HG03460 (cell line): ENCODE measurements at regions not wholly inside any gene's neighbourhood (a gene's known extent, or its start where the extent isn't known, plus 50 kb on each side); places are given as distances from the start of the nearest gene placed in this dataset.

Experiments
- ATAC-seq: cut with Tn5 transposase; IDR thresholded peaks from one replicate; pipeline ENCODE4 v1.9.1; 2021; ENCODE audit not compliant: unreplicated experiment

DNA sequence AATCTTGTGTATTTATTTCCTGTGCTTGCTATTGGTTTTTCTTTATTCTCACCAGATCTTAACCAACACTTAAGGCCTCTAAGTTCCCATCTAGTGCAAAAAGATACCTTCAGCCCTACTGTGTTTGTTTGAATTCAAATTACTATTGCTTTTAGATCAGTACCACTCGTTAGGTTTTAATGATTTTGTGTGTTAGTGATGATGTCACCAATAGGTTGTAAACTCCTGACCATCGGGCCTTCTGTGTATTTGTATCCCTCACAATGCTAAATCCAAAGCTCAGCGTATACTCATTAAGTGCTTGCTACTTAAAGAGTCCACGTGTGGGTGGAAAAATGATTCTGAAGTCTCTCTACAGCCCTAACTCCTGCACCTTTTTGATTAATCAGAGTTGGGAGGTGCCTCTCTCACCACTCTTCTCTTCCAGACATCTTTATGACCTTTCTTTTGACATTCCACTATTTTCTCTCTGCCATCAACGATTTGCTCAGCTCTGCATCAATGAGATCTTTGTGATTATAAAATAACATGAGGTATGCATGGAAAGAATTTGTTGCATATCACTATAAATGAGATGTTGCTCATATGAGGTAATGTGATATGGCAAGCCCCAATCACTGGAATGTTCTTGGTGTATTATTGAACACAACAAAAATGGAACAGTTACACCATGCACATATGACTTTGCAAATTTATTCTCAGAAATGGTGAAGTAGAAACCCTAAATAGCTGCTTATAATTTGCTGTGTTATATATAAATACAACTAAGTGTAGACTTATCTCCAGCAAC lies 55.1 kb upstream of the LAMA2 start:
- ATAC-seq, result no peak

DNA sequence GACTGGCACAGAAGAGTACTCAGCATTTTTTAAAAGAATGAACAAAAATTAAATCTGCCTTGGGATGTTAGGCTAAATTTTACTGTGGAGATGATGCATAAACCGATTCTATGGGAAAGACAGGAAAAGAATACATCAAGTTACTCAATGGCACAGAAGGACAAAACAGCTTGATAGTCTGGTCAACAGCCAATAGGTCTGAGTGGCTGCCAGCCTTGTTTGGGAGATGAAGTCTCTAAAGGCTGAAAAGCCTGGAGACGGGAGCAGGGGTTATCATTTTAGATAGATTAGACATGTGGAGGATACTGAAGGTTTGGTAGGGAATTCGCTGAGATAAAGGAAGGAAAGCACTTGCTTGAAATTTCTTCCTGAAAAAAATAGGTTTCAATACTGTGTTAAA lies 56.3 kb upstream of the LAMA2 start:
- no peak for ATAC-seq

DNA sequence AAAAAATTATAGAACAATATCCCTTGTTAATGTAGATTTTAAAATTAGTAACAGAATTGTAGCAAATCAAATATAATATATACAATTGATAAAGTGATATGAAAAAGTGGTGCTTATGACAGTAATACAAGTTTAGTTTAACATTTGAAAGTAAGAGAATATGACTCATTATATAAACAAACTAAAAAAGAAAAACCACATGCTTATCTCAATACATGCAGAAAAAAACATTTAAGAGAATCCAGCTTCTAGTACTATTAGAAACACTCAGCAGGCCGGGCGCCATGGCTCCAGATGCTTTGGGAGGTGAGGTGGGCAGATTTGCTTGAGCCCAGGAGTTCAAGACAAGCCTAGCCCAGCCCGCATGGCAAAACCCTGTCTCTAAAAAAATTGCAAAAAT lies 60.7 kb upstream of the LAMA2 start:
- ATAC-seq, result no peak

DNA sequence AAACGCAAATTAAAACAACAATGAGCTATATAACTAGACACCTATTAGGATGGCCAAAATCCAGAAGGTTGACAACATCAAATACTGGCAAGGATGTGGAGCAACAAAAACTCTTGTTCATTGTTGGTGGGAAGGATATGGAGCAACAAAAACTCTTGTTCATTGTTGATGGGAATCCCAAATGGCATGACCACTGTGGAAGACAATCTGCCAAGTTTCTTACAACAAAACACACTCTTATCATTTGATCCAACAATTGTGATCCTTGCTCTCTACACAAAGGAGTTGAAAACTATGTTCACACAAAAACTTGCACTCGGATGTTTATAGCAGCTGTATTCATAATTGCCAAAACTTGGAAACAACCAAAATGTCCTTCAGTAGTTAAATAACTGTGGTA lies 61.8 kb upstream of the LAMA2 start:
- no peak for ATAC-seq

DNA sequence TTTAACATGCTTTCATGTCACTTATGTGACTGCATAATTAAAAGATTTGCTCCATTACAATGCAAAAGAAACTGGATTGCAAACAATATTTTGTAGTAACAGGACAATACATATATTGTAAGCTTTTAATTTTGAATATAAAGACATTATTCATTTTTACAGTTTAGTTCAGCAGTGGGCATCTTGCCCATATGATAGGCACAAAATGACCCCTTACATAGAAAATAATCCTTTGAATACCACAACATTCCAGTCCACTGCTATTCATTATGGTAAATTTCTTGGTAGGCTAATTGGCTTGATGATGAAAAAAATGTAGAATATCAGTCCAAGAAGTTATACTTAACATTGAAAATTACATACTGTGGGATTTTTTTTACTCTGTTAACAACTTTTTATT lies 74.1 kb upstream of the LAMA2 start:
- ATAC-seq, result no peak

DNA sequence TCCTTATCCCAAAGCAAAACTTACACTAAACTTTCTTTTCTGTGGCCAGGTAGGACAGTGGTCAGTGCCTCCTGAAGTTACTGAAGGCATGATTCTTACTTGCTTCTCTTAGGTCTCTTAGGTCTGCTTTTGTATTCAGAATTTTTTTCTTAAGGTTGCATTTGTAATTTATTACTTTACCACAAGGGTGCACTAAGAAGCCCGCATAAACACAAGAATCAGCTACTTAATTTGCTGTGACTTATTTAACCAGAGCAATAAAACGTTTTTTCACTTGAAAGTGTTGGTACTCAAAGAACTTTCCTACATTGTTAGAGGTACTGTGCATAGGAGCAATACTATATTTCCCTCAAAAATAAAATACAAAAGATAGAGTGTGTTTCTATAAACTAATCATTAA lies 75.4 kb upstream of the LAMA2 start:
- ATAC-seq, result no peak

DNA sequence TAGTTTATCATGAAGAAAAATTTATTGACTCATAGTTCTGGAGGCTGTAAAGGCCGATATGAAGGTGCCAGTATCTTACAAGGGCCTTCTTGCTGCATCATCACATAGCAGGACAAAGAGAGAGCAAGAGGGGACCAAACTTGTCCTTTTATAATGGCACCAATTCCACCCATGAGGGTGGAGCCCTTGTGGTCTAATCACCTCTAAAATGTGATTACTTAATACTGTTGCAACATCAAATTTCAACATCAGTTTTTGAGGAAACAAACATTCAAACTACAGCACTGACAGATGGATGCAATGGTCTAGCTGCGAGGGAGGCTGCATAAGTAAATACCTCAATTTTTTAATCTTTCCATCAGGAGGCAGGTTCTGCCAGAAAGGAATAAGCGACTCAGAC lies 76.7 kb upstream of the LAMA2 start:
- ATAC-seq, result no peak

DNA sequence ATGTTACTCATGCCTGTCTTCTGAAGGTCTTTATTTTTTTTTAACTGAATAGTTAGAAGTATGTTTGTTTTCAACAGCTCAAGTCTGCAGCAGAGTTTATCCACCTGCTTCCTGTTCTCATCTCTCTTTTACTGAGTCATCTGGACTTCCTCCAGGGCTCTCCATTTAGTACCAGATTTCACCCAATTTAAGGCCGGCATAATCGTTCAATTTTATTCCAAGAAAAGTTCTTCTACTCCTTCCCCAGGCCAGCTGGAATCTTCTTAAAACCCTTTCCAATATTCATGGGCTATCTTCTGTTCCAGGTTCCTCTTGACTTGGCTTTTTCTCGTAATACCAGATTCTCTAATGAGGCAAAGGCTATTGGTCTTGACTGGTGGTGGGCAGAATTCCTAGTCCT lies 79.0 kb upstream of the LAMA2 start:
- no peak for ATAC-seq

DNA sequence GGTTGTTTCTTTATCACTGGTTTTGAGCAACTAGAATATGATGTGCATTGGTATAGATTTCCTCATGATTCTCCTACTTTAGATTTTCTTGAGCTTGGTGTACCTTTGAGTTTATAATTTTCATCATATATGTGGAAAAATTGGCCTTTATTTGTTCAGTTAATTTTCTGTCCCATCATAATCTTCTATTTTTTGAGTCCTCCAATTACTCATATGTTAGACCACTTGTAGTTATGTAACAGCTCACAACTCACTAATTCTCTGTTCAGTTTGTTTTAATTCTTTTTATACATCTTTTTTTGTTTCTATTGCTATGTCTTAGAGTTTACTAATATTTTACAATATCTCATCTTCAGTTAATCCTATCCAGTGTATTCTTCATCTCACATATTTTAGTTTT lies 81.3 kb upstream of the LAMA2 start:
- ATAC-seq, result no peak

DNA sequence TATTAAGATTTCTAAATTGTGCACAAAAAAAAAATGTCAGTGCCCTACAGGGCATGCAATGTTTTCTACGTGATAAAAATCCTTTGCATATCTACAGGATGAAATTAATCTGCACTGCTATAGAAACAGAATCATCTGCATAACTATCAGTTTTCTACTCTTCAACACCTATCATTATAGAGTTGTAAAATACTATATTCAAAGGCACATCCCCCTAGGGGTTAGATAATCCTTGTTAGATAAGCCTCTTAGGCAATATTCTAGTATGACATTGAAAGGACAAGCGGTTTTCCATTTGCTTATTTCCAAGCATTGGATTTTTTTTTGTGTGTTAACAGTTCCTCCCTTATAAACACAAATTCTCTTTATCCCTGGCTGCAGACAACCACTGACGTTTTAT lies 98.7 kb upstream of the LAMA2 start:
- ATAC-seq, result no peak

DNA sequence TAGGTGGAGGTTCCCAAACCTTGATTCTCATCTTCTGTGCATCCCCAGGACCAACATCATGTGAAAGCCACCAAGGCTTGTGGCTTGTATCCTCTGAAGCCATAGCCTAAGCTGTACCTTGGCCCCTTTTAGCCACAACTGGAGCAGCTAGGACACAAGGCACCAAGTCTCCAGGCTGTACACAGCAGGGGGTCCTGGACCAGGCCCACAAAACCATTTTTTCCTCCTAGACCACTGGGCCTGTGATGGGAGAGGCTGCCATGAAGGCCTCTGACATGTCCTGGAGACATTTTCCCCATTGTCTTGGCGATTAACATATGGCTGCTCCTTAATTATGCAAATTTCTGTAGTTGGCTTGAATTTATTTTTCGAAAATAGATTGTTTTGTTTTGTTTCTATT lies 114.8 kb upstream of the LAMA2 start:
- no peak for ATAC-seq

DNA sequence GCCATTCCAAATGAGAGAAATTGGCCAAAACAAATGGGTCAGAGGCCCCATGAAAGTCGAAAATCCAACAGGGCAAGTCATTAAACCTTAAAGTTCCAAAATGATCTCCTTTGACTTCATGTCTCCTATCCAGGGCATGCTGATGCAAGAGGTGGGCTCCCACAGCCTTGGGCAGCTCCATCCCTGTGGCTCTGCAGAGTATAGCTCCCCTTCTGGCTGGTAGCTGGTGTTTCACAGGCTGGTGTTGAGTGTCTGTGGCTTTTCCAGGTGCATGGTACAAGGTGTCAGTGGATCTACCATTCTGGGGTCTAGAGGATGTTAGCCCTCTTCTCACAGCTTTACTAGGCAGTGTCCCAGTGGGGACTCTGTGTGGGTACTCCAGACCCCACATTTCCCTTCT lies 115.2 kb upstream of the LAMA2 start:
- ATAC-seq, result no peak

DNA sequence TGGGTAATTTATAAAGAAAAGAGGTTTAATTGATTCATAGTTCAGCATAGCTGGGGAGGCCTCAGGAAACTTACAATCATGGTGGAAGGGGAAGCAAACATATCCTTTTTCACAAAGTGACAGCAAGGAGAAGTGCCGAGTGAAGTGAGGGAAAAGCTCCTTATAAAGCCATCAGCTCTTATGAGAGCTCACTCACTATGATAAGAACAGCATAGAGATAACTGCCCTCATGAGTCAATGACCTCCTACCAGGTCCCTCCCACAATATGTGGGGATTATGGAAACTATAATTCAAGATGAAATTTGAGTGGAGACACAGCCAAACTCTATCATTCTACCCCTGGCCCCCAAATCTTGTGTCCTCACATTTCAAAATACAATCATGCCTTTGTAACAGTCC lies 115.8 kb upstream of the LAMA2 start:
- ATAC-seq, result no peak

DNA sequence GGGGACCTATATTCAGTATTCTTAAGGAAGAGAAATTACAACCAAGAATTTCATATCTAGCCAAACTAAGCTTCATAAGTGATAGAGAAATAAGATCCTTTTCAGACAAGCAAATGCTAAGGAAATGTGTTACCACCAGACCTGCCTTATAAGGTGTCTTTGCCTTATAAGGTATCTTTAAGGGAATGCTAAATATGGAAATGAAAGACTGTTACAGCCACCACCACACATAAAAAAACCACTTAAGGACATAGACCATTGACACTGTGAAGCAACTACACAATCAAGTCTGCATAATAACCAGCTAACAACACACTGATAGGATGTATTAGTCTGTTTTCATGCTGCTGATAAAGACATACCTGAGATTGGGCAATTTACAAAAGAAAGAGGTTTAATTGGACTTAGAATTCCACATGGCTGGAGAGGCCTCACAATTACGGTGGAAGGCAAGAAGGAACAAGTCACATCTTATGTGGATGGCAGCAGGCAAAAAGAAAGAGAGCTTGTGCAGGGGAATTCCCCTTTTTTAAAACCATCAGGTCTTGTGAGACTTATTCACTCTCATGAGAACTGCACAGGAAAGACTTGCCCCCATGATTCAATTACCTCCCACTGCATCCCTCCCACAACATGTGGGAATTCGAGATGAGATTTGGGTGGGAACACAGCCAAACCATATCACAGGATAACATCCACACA lies 119.2 kb upstream of the LAMA2 start:
- no peak for ATAC-seq

DNA sequence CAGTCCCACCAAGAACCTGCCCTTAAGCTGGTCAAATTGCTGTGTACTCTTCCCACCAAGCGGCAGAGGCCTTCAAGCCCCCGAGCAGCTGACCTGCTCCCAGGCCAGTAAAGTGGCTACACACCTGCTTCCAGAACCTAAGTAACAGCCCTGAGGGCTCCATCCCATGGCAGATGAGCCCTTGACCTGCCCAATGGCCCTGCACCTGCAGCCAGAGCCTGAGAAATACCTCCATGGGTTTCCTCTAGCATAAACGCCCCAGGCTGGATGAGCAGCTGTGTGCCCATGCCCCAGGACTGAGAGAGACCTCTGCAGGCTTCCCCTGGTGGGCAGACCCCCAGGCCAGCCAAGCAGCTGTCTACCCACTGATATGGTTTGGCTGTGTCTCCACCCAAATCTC lies 123.0 kb upstream of the LAMA2 start:
- no peak for ATAC-seq

DNA sequence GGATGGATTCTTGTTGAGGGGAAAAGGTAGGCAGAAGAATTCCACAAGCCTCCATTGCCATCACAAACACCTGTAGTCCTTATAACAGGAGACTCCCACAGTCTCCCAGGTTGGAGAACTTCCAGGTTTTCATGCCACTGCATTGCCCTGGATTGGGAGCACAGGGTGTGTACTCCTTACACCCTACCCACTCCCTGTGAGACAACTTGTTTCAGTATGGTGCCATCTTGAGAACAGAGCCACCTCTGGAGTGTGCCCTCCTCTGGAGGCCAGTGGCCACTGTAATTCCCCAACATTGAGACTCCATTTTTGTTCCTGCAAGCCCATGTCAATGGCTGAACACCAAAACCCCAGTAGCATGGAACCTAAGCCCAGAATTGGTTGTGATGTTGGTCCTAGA lies 123.5 kb upstream of the LAMA2 start:
- ATAC-seq, result no peak

DNA sequence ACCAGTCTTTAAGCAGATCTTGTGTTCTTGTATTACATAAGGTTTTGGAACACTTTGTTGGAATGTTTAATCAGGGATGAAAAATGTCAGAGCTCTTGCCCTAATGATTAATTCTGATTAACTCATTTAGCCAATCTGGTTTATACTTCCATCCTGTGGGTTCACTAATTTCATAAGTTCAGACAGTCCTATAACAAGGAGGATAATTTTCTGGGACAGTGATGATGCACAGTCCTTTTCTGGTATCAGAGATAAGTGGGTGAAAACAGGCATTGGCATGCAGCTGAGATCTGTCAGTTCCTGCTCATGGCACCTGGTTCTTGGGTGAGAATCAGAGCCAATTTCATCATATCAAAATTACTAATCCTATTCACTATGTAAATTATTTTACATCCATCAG lies 125.0 kb upstream of the LAMA2 start:
- no peak for ATAC-seq

DNA sequence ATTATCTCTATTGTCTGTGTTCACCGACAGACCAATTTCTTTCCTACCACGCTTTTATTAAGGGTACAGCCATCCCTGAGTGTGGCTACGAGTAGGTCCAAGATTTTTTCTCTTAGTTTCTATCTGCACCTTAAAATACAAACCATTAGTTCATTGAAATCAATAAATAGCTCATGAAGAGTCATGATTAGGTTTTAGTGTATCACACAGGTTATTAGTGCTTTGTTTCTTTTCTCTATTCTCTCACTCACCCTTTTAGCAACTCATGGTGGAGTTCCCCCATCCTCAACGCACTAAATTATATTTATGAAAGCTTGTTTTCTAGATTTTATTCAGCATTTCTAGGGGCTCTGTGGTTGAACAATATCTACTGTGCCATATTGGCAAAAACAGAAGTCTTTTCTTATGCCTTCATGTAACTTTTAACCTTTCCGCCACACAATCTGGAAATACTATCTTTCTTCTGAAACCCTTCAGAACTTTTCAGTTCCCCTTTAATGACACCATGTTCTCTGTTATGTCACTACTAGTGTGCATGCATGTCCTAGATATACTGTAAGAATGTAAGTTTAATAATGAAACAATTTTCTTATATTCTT lies 128.2 kb upstream of the LAMA2 start:
- peak; percentile 94 for ATAC-seq

DNA sequence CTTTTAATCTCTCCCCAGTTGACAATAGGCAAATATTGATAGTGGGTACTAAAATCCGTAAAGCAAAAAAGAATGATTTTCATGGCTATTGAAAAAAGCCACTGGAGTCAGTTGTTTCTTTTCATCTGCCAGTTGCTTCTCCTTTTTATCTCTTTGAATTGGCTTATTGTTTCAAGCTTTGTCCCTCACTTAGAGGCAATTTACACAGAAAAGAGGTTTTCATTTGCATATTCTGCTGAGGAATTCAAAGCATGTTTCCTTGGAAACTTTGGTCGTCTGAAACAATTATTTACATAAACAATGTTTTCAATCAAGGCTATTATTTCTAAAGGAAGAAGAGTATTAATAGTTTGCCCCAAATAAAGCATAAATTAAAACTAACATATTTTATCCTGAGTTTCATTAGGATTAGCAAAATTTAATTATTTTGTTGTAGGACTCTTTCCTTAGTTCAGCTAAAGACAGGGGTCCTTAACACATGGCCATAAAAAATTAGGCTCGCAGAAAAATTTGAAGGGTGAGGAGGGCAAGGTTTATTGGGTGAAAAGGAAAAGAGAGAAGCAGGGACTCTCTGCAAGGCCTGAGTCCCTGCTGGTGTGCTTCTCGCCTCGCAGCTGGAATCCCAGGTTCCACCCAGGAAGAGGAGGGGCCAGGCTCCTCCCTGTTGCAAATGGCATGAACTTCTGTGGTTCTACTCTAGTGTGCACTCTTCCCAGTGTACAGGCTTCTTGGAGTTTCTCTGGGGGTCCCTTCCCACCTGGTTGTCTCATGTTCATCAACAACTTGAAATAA lies 138.8 kb upstream of the LAMA2 start:
- no peak for ATAC-seq

DNA sequence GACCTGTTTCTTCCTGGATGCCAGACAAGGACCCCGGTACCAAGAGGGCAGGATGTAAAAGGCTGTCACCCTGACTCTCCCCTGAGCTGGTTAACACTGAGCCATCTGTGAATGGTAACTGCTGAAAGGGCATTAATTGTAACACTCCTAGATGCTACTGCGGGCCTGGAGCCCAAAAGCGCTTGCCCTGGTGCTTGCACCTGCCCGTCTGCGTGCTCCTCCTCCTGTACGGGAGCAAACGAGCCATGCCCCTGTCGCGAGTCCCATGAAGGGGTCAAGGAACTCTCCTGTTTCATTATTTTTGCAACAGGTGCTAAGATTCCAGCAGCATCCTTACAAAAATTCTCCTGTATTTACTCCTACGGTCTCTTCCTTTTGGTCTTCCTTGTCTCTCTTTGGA lies 140.0 kb upstream of the LAMA2 start:
- ATAC-seq, result no peak

DNA sequence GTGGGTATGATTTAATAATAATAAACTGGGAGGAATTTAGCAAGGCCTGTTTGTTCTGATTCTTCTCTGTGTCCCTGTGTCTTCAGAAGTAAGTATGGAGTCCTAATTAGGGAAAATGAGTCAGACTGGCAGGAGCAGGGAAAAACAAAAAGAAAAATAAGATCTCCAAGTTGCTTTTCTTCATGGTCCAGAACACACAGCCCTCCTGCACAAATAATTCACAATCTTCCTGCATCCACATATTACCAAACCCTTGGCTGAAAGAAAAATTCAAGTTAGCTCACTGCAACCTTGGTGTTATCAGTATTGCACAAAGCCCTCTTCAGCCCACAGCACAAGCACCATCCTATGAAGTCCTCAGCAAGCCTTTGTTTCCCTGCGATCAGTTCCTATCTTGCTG lies 142.0 kb upstream of the LAMA2 start:
- no peak for ATAC-seq

DNA sequence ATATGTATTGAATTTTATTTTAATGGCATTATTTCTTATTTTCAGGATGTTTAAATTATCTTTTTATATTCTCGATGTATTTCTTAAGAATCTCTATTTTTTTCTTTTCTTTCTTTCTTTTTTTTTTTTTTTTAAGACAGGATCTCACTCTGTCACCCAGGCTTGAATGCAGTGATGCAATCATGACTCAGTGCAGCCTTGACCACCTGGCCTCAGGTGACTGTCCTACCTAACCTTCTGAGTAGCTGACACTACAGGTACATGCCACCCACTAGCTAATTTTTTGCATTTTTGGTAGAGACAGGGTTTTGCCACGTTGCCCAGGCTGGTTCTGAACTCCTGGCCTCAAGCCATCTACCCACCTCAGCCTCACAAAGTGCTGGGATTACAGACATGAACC lies 143.8 kb upstream of the LAMA2 start:
- no peak for ATAC-seq
